Panc1 (cell line): ENCODE measurements at regions not wholly inside any gene's neighbourhood (a gene's known extent, or its start where the extent isn't known, plus 50 kb on each side); places are given as distances from the start of the nearest gene placed in this dataset.
"Not testable (repeated sequence)": the region's sequence is repeated elsewhere in the genome, so short reads cannot be mapped to it uniquely, and the experiment has no call there.

Source experiments
- ATAC-seq: fragments of 200-7000 bp; cut with Tn5 transposase; 2 replicates; pipeline ENCODE4 v1.9.1; 2020; ENCODE audit warnings: mild to moderate bottlenecking, moderate library complexity
- BruUV-seq: library from RNA; stranded (reverse); fragments of 400-500 nt; replicated peaks from 2 replicates; lab custom pipeline; 2021; lab: Mats Ljungman, UMichigan
- CTCF ChIA-PET: fragments of 300-600 bp; sonication (Branson Sonifier 250); formaldehyde crosslinking; loops from one replicate; lab custom pipeline; 2022; ENCODE audit warnings: antibody characterized with exemption; lab: Charles Lee
- POLR2A ChIA-PET: fragments of 300-600 bp; sonication (Branson Sonifier 250); formaldehyde crosslinking; loops from one replicate; lab custom pipeline; 2022; ENCODE audit warnings: antibody characterized with exemption; lab: Charles Lee
- DNase-seq: peaks from one replicate; pipeline ENCODE4 v3.0.0-alpha.2; 2010; ENCODE audit warnings: low read depth, low spot score
- H3K27ac ChIP-seq: 2 replicates; pipeline ENCODE4 v1.5.1; 2011; ENCODE audit warnings: mild to moderate bottlenecking, low read length, inconsistent platforms
- H3K27me3 ChIP-seq: fragments of 200-500 bp; sonication (Bioruptor generic); 2 replicates; pipeline ENCODE4 v1.6.0; 2014; ENCODE audit warnings: low read length, inconsistent platforms; ENCODE audit not compliant: control insufficient read depth, insufficient read depth
- H3K36me3 ChIP-seq: fragments of 200-500 bp; sonication (Bioruptor generic); 2 replicates; pipeline ENCODE4 v1.5.1; 2014; ENCODE audit warnings: inconsistent platforms, mild to moderate bottlenecking, low read length, moderate library complexity; ENCODE audit not compliant: control insufficient read depth, insufficient read depth
- H3K4me1 ChIP-seq: 2 replicates; pipeline ENCODE4 v1.5.1; 2011; ENCODE audit warnings: inconsistent platforms, mild to moderate bottlenecking, low read length, moderate library complexity; ENCODE audit not compliant: control insufficient read depth, insufficient read depth
- H3K4me3 ChIP-seq, 2 experiments: 2 replicates each; pipeline ENCODE4 v1.5.1; 2011 to 2012; ENCODE audit warnings: low read depth in 2 of 2, low read length in 2 of 2, mild to moderate bottlenecking in 2 of 2, inconsistent platforms in 1 of 2, moderate library complexity in 1 of 2
- H3K9me3 ChIP-seq: fragments of 200-500 bp; sonication (Bioruptor generic); 2 replicates; pipeline ENCODE4 v1.5.1; 2014; ENCODE audit warnings: low read depth, mild to moderate bottlenecking, inconsistent platforms, low read length, moderate library complexity; ENCODE audit not compliant: control insufficient read depth, insufficient read depth
- CTCF ChIP-seq: fragments of 450-650 bp; IDR thresholded peaks from 2 replicates; pipeline ENCODE4 v1.5.1; 2017; ENCODE audit warnings: mild to moderate bottlenecking
- POLR2AphosphoS5 ChIP-seq: IDR thresholded peaks from 2 replicates; pipeline ENCODE4 v1.6.1; 2012; ENCODE audit warnings: mild to moderate bottlenecking, low read depth, low read length, moderate library complexity
- REST ChIP-seq, 2 experiments: IDR thresholded peaks; 2 replicates each; pipeline ENCODE4 v1.6.1; 2011 to 2012; ENCODE audit warnings: low read depth in 2 of 2, control low read depth in 1 of 2, low read length in 1 of 2, mild to moderate bottlenecking in 1 of 2, moderate library complexity in 1 of 2; ENCODE audit not compliant: insufficient read depth in 1 of 2
- SIN3A ChIP-seq: IDR thresholded peaks from 2 replicates; pipeline ENCODE4 v1.6.1; 2012; ENCODE audit warnings: low read depth, mild to moderate bottlenecking, low read length, moderate library complexity, borderline replicate concordance; ENCODE audit not compliant: insufficient read depth
- TCF7L2 ChIP-seq: IDR thresholded peaks from 2 replicates; pipeline ENCODE4 v1.6.1; 2011; ENCODE audit warnings: mild to moderate bottlenecking, low read depth, low read length, inconsistent platforms
- in situ Hi-C: cut with HindIII; loops from 2 replicates; pipeline ENCODE4 v1.10.0; 2016; ENCODE audit warnings: low sequenced_read_pairs, low pct_unique_long_range_greater_than_20kb
- intact Hi-C: fragments of 100-400 bp; cut with micrococcal nuclease; formaldehyde crosslinking; loops from one replicate; pipeline ENCODE4 v1.10.0; 2022; ENCODE audit not compliant: unreplicated experiment

- no peak for TF ChIP-seq TCF7L2
- TF ChIP-seq CTCF = no peak
- TF ChIP-seq SIN3A = no peak
- TF ChIP-seq POLR2AphosphoS5 = no peak
- no peak for TF ChIP-seq REST (IDR thresholded peaks at IDR 0.05; ENCODE audit: insufficient read depth in 1 of 2, low read depth in 2 of 2, low read length in 1 of 2)
- POLR2A ChIA-PET = no interaction called here
- CTCF ChIA-PET = no interaction called here
- no peak for ATAC-seq
- Histone ChIP-seq H3K9me3 (no peaks in the 10 kb centered on the region), H3K27ac (no peak overlapping the region), H3K27me3 (no peaks in the 10 kb centered on the region), H3K36me3 (no peaks in the 10 kb centered on the region), H3K4me1 (no peaks in the 10 kb centered on the region), H3K4me3 (no peak overlapping the region)
- no TSS peak for BruUV-seq
- intact Hi-C loops = no loop called here
- in situ Hi-C loops = no loop called here
- DNase-seq = no peak
Observed at GRCh38 chr16:66242672-66243071, 123.8 kb upstream of the CDH5 start.

GRCh38 chr16:66242206-66242605, 124.3 kb upstream of the CDH5 start:
- H3K27ac ChIP-seq, ATAC-seq, in situ Hi-C loops, H3K4me1 ChIP-seq, H3K4me3 ChIP-seq, CTCF ChIA-PET, H3K36me3 ChIP-seq, BruUV-seq, DNase-seq, POLR2A ChIA-PET, intact Hi-C loops, H3K27me3 ChIP-seq, H3K9me3 ChIP-seq: not testable (repeated sequence)

GRCh38 chr16:66240631-66241395, 125.7 kb upstream of the CDH5 start:
- ATAC-seq (no peak), DNase-seq (no peak)
- intact Hi-C loops = no loop called here
- in situ Hi-C loops = no loop called here
- Histone ChIP-seq H3K36me3 (no peaks in the 10 kb centered on the region), H3K4me1 (no peaks in the 10 kb centered on the region), H3K4me3 (no peak overlapping the region), H3K27me3 (no peaks in the 10 kb centered on the region), H3K9me3 (no peaks in the 10 kb centered on the region), H3K27ac (no peak overlapping the region)
- CTCF ChIA-PET = no interaction called here
- TF ChIP-seq REST (IDR thresholded peaks at IDR 0.05; ENCODE audit: insufficient read depth in 1 of 2, low read depth in 2 of 2, low read length in 1 of 2) (no peak), TCF7L2 (no peak), SIN3A (no peak), CTCF (no peak), POLR2AphosphoS5 (no peak)
- POLR2A ChIA-PET = no interaction called here
- BruUV-seq = no TSS peak
